ENCODE measurements at regions not wholly inside any gene's neighbourhood (a gene's known extent, or its start where the extent isn't known, plus 50 kb on each side); places are given as distances from the start of the nearest gene placed in this dataset.
A peak's percentile ranks its signal among the peaks of the same experiment; 100 is the strongest.

GRCh38 chr1:209406595-209406994 lies 176.9 kb upstream of the CAMK1G start:
- DNase-seq = no peak
- Histone ChIP-seq H3K9me3 (ENCODE audit: insufficient read depth, low read depth, low read length) (no peaks in the 10 kb centered on the region), H3K14ac (ENCODE audit: low read length) (no peak overlapping the region), H2BK5ac (ENCODE audit: low read depth, low read length, poor library complexity) (no peak overlapping the region), H3K18ac (ENCODE audit: low read length) (no peak overlapping the region), H3K27me3 (ENCODE audit: insufficient read depth, low read length) (no peaks in the 10 kb centered on the region), H3K4ac (ENCODE audit: low read depth, low read length) (no peak overlapping the region), H3K4me1 (ENCODE audit: control insufficient read depth in 1 of 2, insufficient read depth in 2 of 2, low read length in 2 of 2) (peaks cover 11 to 21% of the 10 kb centered on the region in 2 experiments), H4K91ac (ENCODE audit: low read depth, low read length) (peak overlapping the region; percentile 73), H4K8ac (ENCODE audit: low read depth, low read length) (no peak overlapping the region), H3K4me3 (ENCODE audit: low read depth, low read length) (no peak overlapping the region), H4K12ac (ENCODE audit: low read depth, low read length) (no peak overlapping the region), H2AK5ac (ENCODE audit: low read length) (peak overlapping the region; percentile 65), H3K79me1 (ENCODE audit: low read length) (peaks cover 23% of the 10 kb centered on the region), H3K79me2 (ENCODE audit: control insufficient read depth, insufficient read depth, low read length, poor library complexity) (peaks cover 1% of the 10 kb centered on the region), H2BK120ac (ENCODE audit: insufficient read depth, low read length, poor library complexity) (peak overlapping the region; percentile 56), H3K9ac (ENCODE audit: low read length) (no peak overlapping the region), H3K4me2 (ENCODE audit: low read length) (no peak overlapping the region), H2AFZ (ENCODE audit: insufficient read depth, low read length, poor library complexity) (no peak overlapping the region), H3K36me3 (ENCODE audit: control insufficient read depth in 1 of 2, insufficient read depth in 2 of 2, low read length in 2 of 2) (no peaks in the 10 kb centered on the region), H3K23ac (ENCODE audit: low read length) (no peak overlapping the region), H2BK12ac (ENCODE audit: low read length) (peak overlapping the region; percentile 82), H3K27ac (ENCODE audit: low read depth, low read length) (no peak overlapping the region)
- no CpG with 5 or more reads among the region's 2 CpGs for WGBS (ENCODE audit: extremely low coverage, insufficient coverage, insufficient read length)

DNA sequence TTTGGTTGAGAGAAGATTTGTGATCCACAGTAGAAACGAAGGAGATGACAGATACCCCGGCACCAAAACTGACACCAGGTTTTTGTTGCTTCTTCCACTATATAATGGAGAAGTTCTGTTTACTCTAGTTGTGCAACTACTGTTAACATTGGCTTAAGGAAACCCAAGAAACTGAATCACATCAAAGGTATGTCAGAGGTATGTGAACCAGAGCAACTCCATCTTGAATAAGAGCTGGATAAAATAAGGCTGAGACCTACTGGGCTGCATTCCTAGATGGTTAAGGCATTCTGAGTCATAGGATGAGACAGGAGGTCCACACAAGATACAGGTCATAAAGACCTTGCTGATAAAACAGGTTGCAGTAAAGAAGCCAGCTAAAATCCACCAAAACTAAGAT lies 173.7 kb upstream of the CAMK1G start:
- Histone ChIP-seq H3K36me3 (ENCODE audit: control insufficient read depth in 1 of 2, insufficient read depth in 2 of 2, low read length in 2 of 2) (no peaks in the 10 kb centered on the region), H4K8ac (ENCODE audit: low read depth, low read length) (no peak overlapping the region), H3K14ac (ENCODE audit: low read length) (no peak overlapping the region), H4K12ac (ENCODE audit: low read depth, low read length) (no peak overlapping the region), H3K27me3 (ENCODE audit: insufficient read depth, low read length) (no peaks in the 10 kb centered on the region), H4K91ac (ENCODE audit: low read depth, low read length) (peak overlapping the region; percentile 35), H3K4ac (ENCODE audit: low read depth, low read length) (no peak overlapping the region), H3K79me1 (ENCODE audit: low read length) (peaks cover 29% of the 10 kb centered on the region), H2BK120ac (ENCODE audit: insufficient read depth, low read length, poor library complexity) (peak overlapping the region; percentile 89), H3K18ac (ENCODE audit: low read length) (no peak overlapping the region), H3K4me3 (ENCODE audit: low read depth, low read length) (no peak overlapping the region), H3K4me2 (ENCODE audit: low read length) (no peak overlapping the region), H2AK5ac (ENCODE audit: low read length) (peak overlapping the region; percentile 93), H2BK5ac (ENCODE audit: low read depth, low read length, poor library complexity) (peak overlapping the region; percentile 78), H3K4me1 (ENCODE audit: control insufficient read depth in 1 of 2, insufficient read depth in 2 of 2, low read length in 2 of 2) (peaks cover 9 to 18% of the 10 kb centered on the region in 2 experiments), H3K9me3 (ENCODE audit: insufficient read depth, low read depth, low read length) (no peaks in the 10 kb centered on the region), H3K27ac (ENCODE audit: low read depth, low read length) (peak overlapping the region; percentile 58), H3K9ac (ENCODE audit: low read length) (no peak overlapping the region), H2BK12ac (ENCODE audit: low read length) (peak overlapping the region; percentile 67), H3K23ac (ENCODE audit: low read length) (no peak overlapping the region), H3K79me2 (ENCODE audit: control insufficient read depth, insufficient read depth, low read length, poor library complexity) (peaks cover 1% of the 10 kb centered on the region), H2AFZ (ENCODE audit: insufficient read depth, low read length, poor library complexity) (no peak overlapping the region)
- no CpG with 5 or more reads among the region's 2 CpGs for WGBS (ENCODE audit: extremely low coverage, insufficient coverage, insufficient read length)
- DNase-seq = peak; percentile 69 to 88

- peak overlapping the region; percentile 91 for H3K27ac ChIP-seq (ENCODE audit: low read depth, low read length)
- H2BK12ac ChIP-seq (ENCODE audit: low read length) = peak overlapping the region; percentile 95
- H2AK5ac ChIP-seq (ENCODE audit: low read length) = peak overlapping the region; percentile 88
- peaks cover 12 to 23% of the 10 kb centered on the region in 2 experiments for H3K4me1 ChIP-seq (ENCODE audit: control insufficient read depth in 1 of 2, insufficient read depth in 2 of 2, low read length in 2 of 2)
- H3K9ac ChIP-seq (ENCODE audit: low read length) = no peak overlapping the region
- H4K8ac ChIP-seq (ENCODE audit: low read depth, low read length) = peak overlapping the region; percentile 78
- H2BK5ac ChIP-seq (ENCODE audit: low read depth, low read length, poor library complexity) = peak overlapping the region; percentile 88
- peaks cover 28% of the 10 kb centered on the region for H3K79me1 ChIP-seq (ENCODE audit: low read length)
- H2BK120ac ChIP-seq (ENCODE audit: insufficient read depth, low read length, poor library complexity) = peak overlapping the region; percentile 81
- H3K4ac ChIP-seq (ENCODE audit: low read depth, low read length) = peak overlapping the region; percentile 18
- DNase-seq = peak in 1 of 2 donors; percentile 43
- no CpG with 5 or more reads among the region's 3 CpGs for WGBS (ENCODE audit: extremely low coverage, insufficient coverage, insufficient read length)
- H3K18ac ChIP-seq (ENCODE audit: low read length) = peak overlapping the region; percentile 80
- peak overlapping the region; percentile 93 for H4K91ac ChIP-seq (ENCODE audit: low read depth, low read length)
- peak overlapping the region; percentile 86 for H3K14ac ChIP-seq (ENCODE audit: low read length)
- H3K79me2 ChIP-seq (ENCODE audit: control insufficient read depth, insufficient read depth, low read length, poor library complexity) = peaks cover 1% of the 10 kb centered on the region
- no peak overlapping the region for H4K12ac ChIP-seq (ENCODE audit: low read depth, low read length)
- no peaks in the 10 kb centered on the region for H3K9me3 ChIP-seq (ENCODE audit: insufficient read depth, low read depth, low read length)
- no peak overlapping the region for H3K4me3 ChIP-seq (ENCODE audit: low read depth, low read length)
- H3K27me3 ChIP-seq (ENCODE audit: insufficient read depth, low read length) = no peaks in the 10 kb centered on the region
- no peak overlapping the region for H2AFZ ChIP-seq (ENCODE audit: insufficient read depth, low read length, poor library complexity)
- H3K36me3 ChIP-seq (ENCODE audit: control insufficient read depth in 1 of 2, insufficient read depth in 2 of 2, low read length in 2 of 2) = no peaks in the 10 kb centered on the region
- H3K23ac ChIP-seq (ENCODE audit: low read length) = no peak overlapping the region
- no peak overlapping the region for H3K4me2 ChIP-seq (ENCODE audit: low read length)
Observed at GRCh38 chr1:209411491-209411929, 172.0 kb upstream of the CAMK1G start.

DNA sequence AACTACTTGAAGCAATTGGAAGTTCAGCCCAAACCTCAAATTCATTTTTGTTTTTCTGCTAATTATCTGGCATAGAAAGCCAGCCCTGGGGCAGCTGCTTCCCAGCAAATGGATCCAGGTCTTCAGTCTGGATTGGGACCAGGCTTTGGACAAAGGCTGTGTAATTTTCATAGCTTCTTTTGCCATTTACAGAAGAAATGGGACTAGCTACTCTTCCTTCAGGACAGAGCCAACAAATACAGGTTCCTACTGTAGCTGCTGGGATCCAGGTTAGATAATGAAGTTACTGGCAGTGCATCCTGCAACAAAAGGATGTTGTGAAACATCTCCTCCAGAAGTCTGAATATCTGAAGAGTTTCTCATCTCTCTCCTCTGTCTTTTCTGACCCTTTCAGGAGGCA lies 171.5 kb upstream of the CAMK1G start:
- H3K4me2 ChIP-seq (ENCODE audit: low read length) = no peak overlapping the region
- H3K4ac ChIP-seq (ENCODE audit: low read depth, low read length) = no peak overlapping the region
- no peaks in the 10 kb centered on the region for H3K36me3 ChIP-seq (ENCODE audit: control insufficient read depth in 1 of 2, insufficient read depth in 2 of 2, low read length in 2 of 2)
- H3K18ac ChIP-seq (ENCODE audit: low read length) = no peak overlapping the region
- peak overlapping the region; percentile 93 for H2BK5ac ChIP-seq (ENCODE audit: low read depth, low read length, poor library complexity)
- no peak overlapping the region for H2AFZ ChIP-seq (ENCODE audit: insufficient read depth, low read length, poor library complexity)
- H2AK5ac ChIP-seq (ENCODE audit: low read length) = no peak overlapping the region
- H4K12ac ChIP-seq (ENCODE audit: low read depth, low read length) = no peak overlapping the region
- H3K79me2 ChIP-seq (ENCODE audit: control insufficient read depth, insufficient read depth, low read length, poor library complexity) = peaks cover 1% of the 10 kb centered on the region
- H3K27me3 ChIP-seq (ENCODE audit: insufficient read depth, low read length) = no peaks in the 10 kb centered on the region
- peaks cover 32% of the 10 kb centered on the region for H3K79me1 ChIP-seq (ENCODE audit: low read length)
- no peaks in the 10 kb centered on the region for H3K9me3 ChIP-seq (ENCODE audit: insufficient read depth, low read depth, low read length)
- no peak overlapping the region for H3K9ac ChIP-seq (ENCODE audit: low read length)
- H4K91ac ChIP-seq (ENCODE audit: low read depth, low read length) = peak overlapping the region; percentile 49
- H2BK12ac ChIP-seq (ENCODE audit: low read length) = peak overlapping the region; percentile 72
- peak; percentile 33 to 66 for DNase-seq
- no peak overlapping the region for H3K4me3 ChIP-seq (ENCODE audit: low read depth, low read length)
- H3K27ac ChIP-seq (ENCODE audit: low read depth, low read length) = peak overlapping the region; percentile 91
- no peak overlapping the region for H3K23ac ChIP-seq (ENCODE audit: low read length)
- H4K8ac ChIP-seq (ENCODE audit: low read depth, low read length) = no peak overlapping the region
- H2BK120ac ChIP-seq (ENCODE audit: insufficient read depth, low read length, poor library complexity) = peak overlapping the region; percentile 34
- peaks cover 15 to 25% of the 10 kb centered on the region in 2 experiments for H3K4me1 ChIP-seq (ENCODE audit: control insufficient read depth in 1 of 2, insufficient read depth in 2 of 2, low read length in 2 of 2)
- peak overlapping the region; percentile 20 for H3K14ac ChIP-seq (ENCODE audit: low read length)
